Keratinocyte (primary cell): ENCODE measurements at regions not wholly inside any gene's neighbourhood (a gene's known extent, or its start where the extent isn't known, plus 50 kb on each side); places are given as distances from the start of the nearest gene placed in this dataset.

Source experiments
- DNase-seq: peaks from one replicate; pipeline ENCODE4 v3.0.0-alpha.2; 2011; ENCODE audit warnings: low read depth, missing footprints, low spot score
- FAIRE-seq: peaks from 2 replicates; lab custom pipeline; 2011; peaks lifted over from hg19 to GRCh38; lab: Jason Lieb, UNC
- H2AFZ ChIP-seq: 2 replicates; pipeline ENCODE4 v1.6.0; 2012; ENCODE audit warnings: low read length, control low read depth, inconsistent platforms; ENCODE audit not compliant: control insufficient read depth
- H3K27ac ChIP-seq: 2 replicates; pipeline ENCODE4 v1.5.1; 2011; ENCODE audit warnings: low read length; ENCODE audit not compliant: control insufficient read depth, insufficient read depth
- H3K27me3 ChIP-seq: 3 replicates; pipeline ENCODE4 v1.6.0; 2011; ENCODE audit warnings: low read length; ENCODE audit not compliant: control insufficient read depth, insufficient read depth; ENCODE audit errors: extremely low read depth
- H3K36me3 ChIP-seq, 2 experiments: 2 replicates in 1 of 2; 3 replicates in 1 of 2; pipeline ENCODE4 v1.5.1; 2011; ENCODE audit warnings: low read length in 2 of 2, mild to moderate bottlenecking in 1 of 2; ENCODE audit not compliant: control insufficient read depth in 2 of 2, insufficient read depth in 2 of 2; ENCODE audit errors: extremely low read depth in 1 of 2
- H3K4me1 ChIP-seq: 3 replicates; pipeline ENCODE4 v1.5.1; 2011; ENCODE audit warnings: low read length; ENCODE audit not compliant: control insufficient read depth, insufficient read depth; ENCODE audit errors: extremely low read depth
- H3K4me2 ChIP-seq: 3 replicates; pipeline ENCODE4 v1.6.0; 2011; ENCODE audit warnings: low read depth, low read length; ENCODE audit not compliant: control insufficient read depth, insufficient read depth; ENCODE audit errors: extremely low read depth
- H3K4me3 ChIP-seq, 3 experiments: fragments of 200-600 bp in 1 of 3; sonication (generic) in 1 of 3; 2 replicates in 2 of 3; 3 replicates in 1 of 3; pipeline ENCODE4 v1.5.1; 2011 to 2016; ENCODE audit warnings: low read length in 3 of 3, mild to moderate bottlenecking in 3 of 3, control low read depth in 2 of 3, inconsistent platforms in 1 of 3, low read depth in 1 of 3, mixed read lengths in 1 of 3, mixed run types in 1 of 3, moderate library complexity in 1 of 3; ENCODE audit not compliant: control insufficient read depth in 2 of 3, insufficient read depth in 2 of 3; ENCODE audit errors: extremely low read depth in 1 of 3
- H3K79me2 ChIP-seq: 2 replicates; pipeline ENCODE4 v1.6.0; 2012; ENCODE audit warnings: low read length; ENCODE audit not compliant: control insufficient read depth, insufficient read depth
- H3K9ac ChIP-seq: 3 replicates; pipeline ENCODE4 v1.6.0; 2011; ENCODE audit warnings: low read length; ENCODE audit not compliant: control insufficient read depth, insufficient read depth; ENCODE audit errors: extremely low read depth
- H3K9me1 ChIP-seq: 3 replicates; pipeline ENCODE4 v1.6.0; 2011; ENCODE audit warnings: low read length; ENCODE audit not compliant: control insufficient read depth, insufficient read depth; ENCODE audit errors: extremely low read depth
- H3K9me3 ChIP-seq: 2 replicates; pipeline ENCODE4 v1.5.1; 2012; ENCODE audit warnings: low read depth, low read length; ENCODE audit not compliant: control insufficient read depth
- H4K20me1 ChIP-seq: 3 replicates; pipeline ENCODE4 v1.6.0; 2011; ENCODE audit warnings: low read length; ENCODE audit not compliant: control insufficient read depth, insufficient read depth; ENCODE audit errors: extremely low read depth
- EZH2 ChIP-seq: IDR thresholded peaks from one replicate; pipeline ENCODE4 v1.6.1; 2012; ENCODE audit warnings: inconsistent platforms, mild to moderate bottlenecking, low read length, moderate library complexity
- dilution Hi-C: fragments of 300-500 bp; cut with MboI; formaldehyde crosslinking; loops from one replicate; pipeline ENCODE4 v1.7.0; 2020; ENCODE audit warnings: low sequenced_read_pairs; ENCODE audit not compliant: extremely low pct_ligation_motif_present
- TF ChIP-seq, protein P1 (sequence below), 3 experiments: IDR thresholded peaks in 1 of 3; conservative IDR thresholded peaks in 1 of 3; optimal IDR thresholded peaks in 1 of 3; 2 replicates in 2 of 3; 3 replicates in 1 of 3; pipeline versions ENCODE3 to v1.5.1; 2011; ENCODE audit warnings: low read length in 3 of 3, mild to moderate bottlenecking in 3 of 3, moderate library complexity in 2 of 3, control low read depth in 1 of 3, inconsistent platforms in 1 of 3; ENCODE audit not compliant: insufficient read depth in 2 of 3; ENCODE audit errors: extremely low read depth in 1 of 3

DNA sequence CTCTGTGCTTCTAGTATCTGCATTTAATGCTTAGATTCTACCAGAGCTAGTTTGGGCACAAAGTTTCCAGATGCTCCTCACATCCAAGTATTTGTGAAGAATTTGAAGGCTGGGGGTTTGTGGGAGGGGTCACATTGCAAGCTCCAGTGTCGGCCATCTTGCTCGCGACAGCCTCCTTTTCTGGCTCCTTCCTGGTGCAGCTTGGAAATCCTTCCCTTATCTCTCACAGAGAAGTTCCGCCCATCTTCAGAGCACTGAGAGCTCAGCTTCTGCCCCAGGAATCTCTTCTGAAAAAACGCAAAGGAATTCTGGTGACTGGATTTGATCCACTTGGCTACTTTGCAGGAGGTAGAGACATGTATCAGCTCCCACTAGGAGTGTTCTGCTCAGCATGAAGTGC is 497.5 kb downstream of the TBC1D22A start:
- no peak overlapping the region for H3K4me3 ChIP-seq
- no peak for DNase-seq

DNA sequence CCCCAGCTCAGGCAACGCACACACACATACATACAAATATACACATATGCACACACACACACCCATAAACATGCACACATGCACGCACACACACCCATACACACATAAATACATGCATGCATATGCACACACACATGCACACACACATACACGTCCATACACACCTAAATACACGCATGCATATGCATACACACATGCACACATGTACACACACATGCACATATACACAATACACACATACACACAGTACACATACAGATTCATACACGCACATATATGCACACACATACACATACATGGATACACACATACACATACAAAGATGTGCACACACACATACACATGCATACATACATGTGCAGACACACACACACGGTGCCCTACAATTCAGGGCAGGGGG is 496.6 kb downstream of the TBC1D22A start:
- Histone ChIP-seq H4K20me1 (no peaks in the 10 kb centered on the region), H3K79me2 (no peaks in the 10 kb centered on the region), H3K36me3 (no peaks in the 10 kb centered on the region), H3K4me2 (no peak overlapping the region), H3K27ac (no peak overlapping the region), H3K9ac (no peak overlapping the region), H2AFZ (no peak overlapping the region), H3K9me3 (peaks cover 3% of the 10 kb centered on the region), H3K4me1 (no peaks in the 10 kb centered on the region), H3K4me3 (no peak overlapping the region), H3K27me3 (no peaks in the 10 kb centered on the region), H3K9me1 (no peaks in the 10 kb centered on the region)
- no peak for DNase-seq
- no peak for FAIRE-seq
- dilution Hi-C loops: no loop called here
- no peak for TF ChIP-seq EZH2
- TF ChIP-seq, protein P1, sequence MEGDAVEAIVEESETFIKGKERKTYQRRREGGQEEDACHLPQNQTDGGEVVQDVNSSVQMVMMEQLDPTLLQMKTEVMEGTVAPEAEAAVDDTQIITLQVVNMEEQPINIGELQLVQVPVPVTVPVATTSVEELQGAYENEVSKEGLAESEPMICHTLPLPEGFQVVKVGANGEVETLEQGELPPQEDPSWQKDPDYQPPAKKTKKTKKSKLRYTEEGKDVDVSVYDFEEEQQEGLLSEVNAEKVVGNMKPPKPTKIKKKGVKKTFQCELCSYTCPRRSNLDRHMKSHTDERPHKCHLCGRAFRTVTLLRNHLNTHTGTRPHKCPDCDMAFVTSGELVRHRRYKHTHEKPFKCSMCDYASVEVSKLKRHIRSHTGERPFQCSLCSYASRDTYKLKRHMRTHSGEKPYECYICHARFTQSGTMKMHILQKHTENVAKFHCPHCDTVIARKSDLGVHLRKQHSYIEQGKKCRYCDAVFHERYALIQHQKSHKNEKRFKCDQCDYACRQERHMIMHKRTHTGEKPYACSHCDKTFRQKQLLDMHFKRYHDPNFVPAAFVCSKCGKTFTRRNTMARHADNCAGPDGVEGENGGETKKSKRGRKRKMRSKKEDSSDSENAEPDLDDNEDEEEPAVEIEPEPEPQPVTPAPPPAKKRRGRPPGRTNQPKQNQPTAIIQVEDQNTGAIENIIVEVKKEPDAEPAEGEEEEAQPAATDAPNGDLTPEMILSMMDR (optimal IDR thresholded peaks at IDR 0.05 in 1 of 3, IDR thresholded peaks at IDR 0.05 in 1 of 3, conservative IDR thresholded peaks at IDR 0.05 in 1 of 3; ENCODE audit: extremely low read depth in 1 of 3, insufficient read depth in 2 of 3, low read length in 3 of 3): no peak

More for the DNA sequence above, 497.5 kb downstream of the TBC1D22A start:
- H3K79me2 ChIP-seq: no peaks in the 10 kb centered on the region
- no peaks in the 10 kb centered on the region for H3K36me3 ChIP-seq
- FAIRE-seq: no peak
- no peak overlapping the region for H3K9ac ChIP-seq
- no peak overlapping the region for H3K27ac ChIP-seq
- no peaks in the 10 kb centered on the region for H3K27me3 ChIP-seq
- H2AFZ ChIP-seq: no peak overlapping the region
- dilution Hi-C loops: no loop called here
- peaks cover 3% of the 10 kb centered on the region for H3K9me3 ChIP-seq
- TF ChIP-seq, protein P1 (optimal IDR thresholded peaks at IDR 0.05 in 1 of 3, IDR thresholded peaks at IDR 0.05 in 1 of 3, conservative IDR thresholded peaks at IDR 0.05 in 1 of 3; ENCODE audit: extremely low read depth in 1 of 3, insufficient read depth in 2 of 3, low read length in 3 of 3): no peak
- no peaks in the 10 kb centered on the region for H3K9me1 ChIP-seq
- no peak overlapping the region for H3K4me2 ChIP-seq
- H4K20me1 ChIP-seq: no peaks in the 10 kb centered on the region
- H3K4me1 ChIP-seq: no peaks in the 10 kb centered on the region
